Nephron (organoid): ENCODE measurements at regions not wholly inside any gene's neighbourhood (a gene's known extent, or its start where the extent isn't known, plus 50 kb on each side); places are given as distances from the start of the nearest gene placed in this dataset.

Experiments
- H3K27ac Mint-ChIP-seq, 3 experiments: 2 replicates each; pipeline ENCODE4 v1.8.0; 2020; ENCODE audit warnings: mixed read lengths in 3 of 3, mild to moderate bottlenecking in 2 of 3, moderate library complexity in 1 of 3
- H3K27me3 Mint-ChIP-seq: 2 replicates; pipeline ENCODE4 v1.8.0; 2021; ENCODE audit warnings: low read depth, mild to moderate bottlenecking, moderate library complexity, mixed read lengths
- H3K36me3 Mint-ChIP-seq: 2 replicates; pipeline ENCODE4 v1.8.0; 2020; ENCODE audit warnings: low read depth, mixed read lengths
- H3K4me1 Mint-ChIP-seq: 2 replicates; pipeline ENCODE4 v1.8.0; 2020; ENCODE audit warnings: mixed read lengths
- H3K4me3 Mint-ChIP-seq, 3 experiments: 2 replicates each; pipeline ENCODE4 v1.8.0; 2020; ENCODE audit warnings: mild to moderate bottlenecking in 3 of 3, mixed read lengths in 3 of 3, moderate library complexity in 2 of 3
- H3K9me3 Mint-ChIP-seq: 2 replicates; pipeline ENCODE4 v1.8.0; 2020; ENCODE audit warnings: mixed read lengths
- TF ChIP-seq, protein P1 (sequence below), 3 experiments: fragments of 200-600 bp; sonication (generic); IDR thresholded peaks; one replicate each; pipeline ENCODE4 v1.5.0; 2021; ENCODE audit warnings: antibody characterized with exemption in 3 of 3; ENCODE audit not compliant: unreplicated experiment in 3 of 3

DNA sequence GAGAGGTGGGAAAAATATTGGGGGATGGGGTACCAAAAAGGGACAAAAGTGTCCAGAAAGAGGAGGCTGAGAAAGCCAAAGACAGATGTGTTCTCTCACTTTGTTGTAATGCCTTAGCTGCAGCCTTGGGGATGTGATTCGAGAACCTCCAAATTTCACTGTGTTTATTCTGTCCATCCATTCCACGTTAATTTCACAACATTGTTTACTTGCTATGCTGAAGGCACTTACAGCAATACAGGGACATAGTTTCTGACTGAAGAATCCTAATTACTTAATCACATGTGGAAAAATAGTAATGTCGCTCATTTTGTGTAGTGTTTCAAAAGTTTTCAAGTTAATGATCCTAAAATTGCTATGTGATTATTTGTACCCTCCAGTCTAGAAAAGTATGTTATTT lies 146.2 kb upstream of the SLC38A2 start:
- no peaks in the 10 kb centered on the region for H3K27me3 Mint-ChIP-seq
- peaks cover 4% of the 10 kb centered on the region for H3K9me3 Mint-ChIP-seq
- peaks cover 38% of the 10 kb centered on the region for H3K4me1 Mint-ChIP-seq
- H3K36me3 Mint-ChIP-seq = no peaks in the 10 kb centered on the region
- peak overlapping the region; percentile 12 to 56 (median 50) for H3K27ac Mint-ChIP-seq
- no peak overlapping the region for H3K4me3 Mint-ChIP-seq
- TF ChIP-seq, protein P1, sequence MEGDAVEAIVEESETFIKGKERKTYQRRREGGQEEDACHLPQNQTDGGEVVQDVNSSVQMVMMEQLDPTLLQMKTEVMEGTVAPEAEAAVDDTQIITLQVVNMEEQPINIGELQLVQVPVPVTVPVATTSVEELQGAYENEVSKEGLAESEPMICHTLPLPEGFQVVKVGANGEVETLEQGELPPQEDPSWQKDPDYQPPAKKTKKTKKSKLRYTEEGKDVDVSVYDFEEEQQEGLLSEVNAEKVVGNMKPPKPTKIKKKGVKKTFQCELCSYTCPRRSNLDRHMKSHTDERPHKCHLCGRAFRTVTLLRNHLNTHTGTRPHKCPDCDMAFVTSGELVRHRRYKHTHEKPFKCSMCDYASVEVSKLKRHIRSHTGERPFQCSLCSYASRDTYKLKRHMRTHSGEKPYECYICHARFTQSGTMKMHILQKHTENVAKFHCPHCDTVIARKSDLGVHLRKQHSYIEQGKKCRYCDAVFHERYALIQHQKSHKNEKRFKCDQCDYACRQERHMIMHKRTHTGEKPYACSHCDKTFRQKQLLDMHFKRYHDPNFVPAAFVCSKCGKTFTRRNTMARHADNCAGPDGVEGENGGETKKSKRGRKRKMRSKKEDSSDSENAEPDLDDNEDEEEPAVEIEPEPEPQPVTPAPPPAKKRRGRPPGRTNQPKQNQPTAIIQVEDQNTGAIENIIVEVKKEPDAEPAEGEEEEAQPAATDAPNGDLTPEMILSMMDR (IDR thresholded peaks at IDR 0.05; ENCODE audit: unreplicated experiment in 3 of 3) = no peak

GRCh38 chr12:46518169-46518568 lies 145.6 kb upstream of the SLC38A2 start:
- TF ChIP-seq, protein P1 (IDR thresholded peaks at IDR 0.05; ENCODE audit: unreplicated experiment in 3 of 3) = no peak
- H3K36me3 Mint-ChIP-seq = no peaks in the 10 kb centered on the region
- no peak overlapping the region for H3K4me3 Mint-ChIP-seq
- H3K27ac Mint-ChIP-seq = peak overlapping the region; percentile 45 to 82 (median 50)
- peaks cover 6% of the 10 kb centered on the region for H3K9me3 Mint-ChIP-seq
- H3K27me3 Mint-ChIP-seq = no peaks in the 10 kb centered on the region
- H3K4me1 Mint-ChIP-seq = peaks cover 33% of the 10 kb centered on the region

DNA sequence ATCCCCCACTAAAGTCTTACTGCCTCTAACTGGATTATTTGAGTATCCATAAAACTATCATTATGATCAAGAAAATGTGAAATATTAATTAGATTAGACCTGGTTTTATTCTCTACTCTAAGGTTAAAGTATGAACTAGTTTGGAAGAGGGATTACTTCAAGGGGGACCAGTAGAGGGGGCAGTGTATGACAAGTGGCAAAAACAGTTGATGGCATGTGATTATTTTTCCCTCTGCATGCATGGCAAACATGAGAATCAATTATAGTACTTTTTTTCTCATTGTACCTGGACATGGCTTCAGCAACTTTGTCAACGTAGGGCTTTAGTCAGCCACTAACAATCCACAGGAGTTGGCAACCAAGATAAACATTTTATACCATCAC lies 145.0 kb upstream of the SLC38A2 start:
- no peak overlapping the region for H3K4me3 Mint-ChIP-seq
- TF ChIP-seq, protein P1 (IDR thresholded peaks at IDR 0.05; ENCODE audit: unreplicated experiment in 3 of 3) = no peak
- no peaks in the 10 kb centered on the region for H3K27me3 Mint-ChIP-seq
- peaks cover 31% of the 10 kb centered on the region for H3K4me1 Mint-ChIP-seq
- no peaks in the 10 kb centered on the region for H3K36me3 Mint-ChIP-seq
- H3K27ac Mint-ChIP-seq = peak overlapping the region in 2 of 3 experiments; percentile 45 to 82
- peaks cover 6% of the 10 kb centered on the region for H3K9me3 Mint-ChIP-seq

- H3K9me3 Mint-ChIP-seq = peaks cover 6% of the 10 kb centered on the region
- H3K4me3 Mint-ChIP-seq = no peak overlapping the region
- peaks cover 26% of the 10 kb centered on the region for H3K4me1 Mint-ChIP-seq
- H3K27me3 Mint-ChIP-seq = no peaks in the 10 kb centered on the region
- H3K36me3 Mint-ChIP-seq = no peaks in the 10 kb centered on the region
- TF ChIP-seq, protein P1 (IDR thresholded peaks at IDR 0.05; ENCODE audit: unreplicated experiment in 3 of 3) = no peak
- peak overlapping the region in 2 of 3 experiments; percentile 21 to 45 for H3K27ac Mint-ChIP-seq
Observed at GRCh38 chr12:46516933-46517578, 144.5 kb upstream of the SLC38A2 start.

DNA sequence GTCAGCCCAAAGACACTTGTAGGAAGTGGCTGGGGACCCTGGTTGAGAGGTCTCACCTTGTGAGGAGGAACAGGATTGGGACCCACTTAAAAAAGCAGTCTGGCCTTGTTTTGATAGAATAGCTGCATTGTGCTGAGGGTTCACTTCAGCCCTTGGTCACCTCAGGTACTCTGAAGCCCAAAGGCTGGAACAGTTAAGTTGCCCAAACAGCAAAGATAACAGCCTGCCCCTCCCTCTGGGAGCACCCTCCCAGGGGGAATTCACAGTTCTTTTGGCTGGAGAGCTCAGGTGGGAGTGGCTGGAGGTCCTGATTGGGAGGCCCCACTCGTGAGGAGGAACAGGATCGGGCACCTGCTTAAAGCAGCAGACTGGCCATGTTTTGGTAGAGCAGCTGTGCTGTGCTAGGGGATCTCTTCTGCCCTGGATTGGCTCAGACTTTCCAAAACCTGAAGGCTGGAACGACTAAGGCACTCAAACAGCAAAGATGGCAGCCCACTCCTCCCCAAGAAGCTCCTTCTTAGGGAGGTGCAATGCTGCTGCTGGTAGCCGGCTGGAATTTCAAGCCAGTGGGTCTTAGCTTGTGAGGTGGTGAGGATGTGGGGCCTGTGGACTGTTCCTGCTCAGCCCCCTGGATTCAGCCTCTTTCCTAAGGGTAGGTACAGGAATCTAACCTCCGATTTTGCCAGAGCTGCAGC lies 143.8 kb upstream of the SLC38A2 start:
- Mint-ChIP-seq H3K9me3 (peaks cover 12% of the 10 kb centered on the region), H3K4me1 (peaks cover 20% of the 10 kb centered on the region), H3K27ac (no peak overlapping the region), H3K4me3 (no peak overlapping the region), H3K27me3 (no peaks in the 10 kb centered on the region), H3K36me3 (no peaks in the 10 kb centered on the region)
- TF ChIP-seq, protein P1 (IDR thresholded peaks at IDR 0.05; ENCODE audit: unreplicated experiment in 3 of 3) = no peak

DNA sequence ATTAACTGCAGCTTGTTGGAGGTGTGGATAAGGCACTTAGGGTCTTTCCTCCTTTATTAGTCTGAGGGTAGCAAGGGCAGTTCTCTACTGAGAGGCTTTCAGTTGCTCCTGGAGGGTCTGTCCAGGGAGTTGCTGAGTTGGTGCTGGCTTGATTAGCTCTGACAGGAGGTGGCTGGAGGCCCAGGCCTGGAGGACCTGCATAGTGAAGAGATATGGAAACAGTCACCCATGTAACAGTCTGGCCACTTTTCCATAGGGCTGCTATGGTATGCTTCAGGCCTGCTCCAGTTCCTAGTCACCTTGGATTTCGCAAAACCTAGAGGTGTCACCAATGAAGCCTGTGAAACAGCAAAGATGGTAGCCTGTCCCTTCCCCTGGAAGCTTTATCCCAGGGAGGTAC lies 143.3 kb upstream of the SLC38A2 start:
- TF ChIP-seq, protein P1 (IDR thresholded peaks at IDR 0.05; ENCODE audit: unreplicated experiment in 3 of 3) = no peak
- H3K4me1 Mint-ChIP-seq = peaks cover 14% of the 10 kb centered on the region
- no peak overlapping the region for H3K4me3 Mint-ChIP-seq
- H3K27me3 Mint-ChIP-seq = no peaks in the 10 kb centered on the region
- H3K27ac Mint-ChIP-seq = no peak overlapping the region
- H3K9me3 Mint-ChIP-seq = peaks cover 15% of the 10 kb centered on the region
- H3K36me3 Mint-ChIP-seq = peaks cover 3% of the 10 kb centered on the region
